NOMO-1 treated with DMSO at 0.1 percent for 48 hours (cell line): ENCODE measurements at regions not wholly inside any gene's neighbourhood (a gene's known extent, or its start where the extent isn't known, plus 50 kb on each side); places are given as distances from the start of the nearest gene placed in this dataset.
"Not testable (repeated sequence)": the region's sequence is repeated elsewhere in the genome, so short reads cannot be mapped to it uniquely, and the experiment has no call there.

Experiments
- DNase-seq: peaks from one replicate; lab custom pipeline; 2025; ENCODE audit not compliant: unreplicated experiment; lab: John Stamatoyannopoulos, UW

GRCh38 chr4:124432500-124432899 lies 280.0 kb downstream of the ANKRD50 start:
- no peak for DNase-seq

GRCh38 chr4:124433044-124433443 lies 279.5 kb downstream of the ANKRD50 start:
- DNase-seq, result no peak

- DNase-seq, result no peak
These were observed 279.0 kb downstream of the ANKRD50 start for GRCh38 chr4:124433500-124433899.

GRCh38 chr4:124435274-124435950 lies 277.1 kb downstream of the ANKRD50 start:
- DNase-seq, result no peak

GRCh38 chr4:124437853-124438495 lies 274.6 kb downstream of the ANKRD50 start:
- DNase-seq, result no peak

- DNase-seq, result no peak
These were observed 267.5 kb downstream of the ANKRD50 start for GRCh38 chr4:124445071-124445470.

- no peak for DNase-seq
These were observed 262.7 kb downstream of the ANKRD50 start for GRCh38 chr4:124449881-124450280.

- DNase-seq, result no peak
These were observed 261.7 kb downstream of the ANKRD50 start for GRCh38 chr4:124450851-124451250.

- no peak for DNase-seq
These were observed 257.7 kb downstream of the ANKRD50 start for GRCh38 chr4:124454772-124455270.

GRCh38 chr4:124455671-124456070 lies 256.9 kb downstream of the ANKRD50 start:
- DNase-seq, result no peak

GRCh38 chr4:124459196-124459940 lies 253.2 kb downstream of the ANKRD50 start:
- no peak for DNase-seq

GRCh38 chr4:124459941-124460310 lies 252.6 kb downstream of the ANKRD50 start:
- no peak for DNase-seq

- DNase-seq, result not testable (repeated sequence)
These were observed 250.9 kb downstream of the ANKRD50 start for GRCh38 chr4:124461592-124461991.

- DNase-seq, result no peak
These were observed 249.3 kb downstream of the ANKRD50 start for GRCh38 chr4:124462954-124463828.

- DNase-seq, result no peak
These were observed 247.7 kb downstream of the ANKRD50 start for GRCh38 chr4:124464836-124465235.

- no peak for DNase-seq
These were observed 244.2 kb downstream of the ANKRD50 start for GRCh38 chr4:124468360-124468759.

- DNase-seq, result no peak
These were observed 242.6 kb downstream of the ANKRD50 start for GRCh38 chr4:124469981-124470380.

GRCh38 chr4:124478470-124478869 lies 234.1 kb downstream of the ANKRD50 start:
- DNase-seq, result no peak

GRCh38 chr4:124480061-124480460 lies 232.5 kb downstream of the ANKRD50 start:
- DNase-seq, result no peak

- no peak for DNase-seq
These were observed 231.4 kb downstream of the ANKRD50 start for GRCh38 chr4:124481123-124481522.
